ENCODE measurements at regions not wholly inside any gene's neighbourhood (a gene's known extent, or its start where the extent isn't known, plus 50 kb on each side); places are given as distances from the start of the nearest gene placed in this dataset.

DNA sequence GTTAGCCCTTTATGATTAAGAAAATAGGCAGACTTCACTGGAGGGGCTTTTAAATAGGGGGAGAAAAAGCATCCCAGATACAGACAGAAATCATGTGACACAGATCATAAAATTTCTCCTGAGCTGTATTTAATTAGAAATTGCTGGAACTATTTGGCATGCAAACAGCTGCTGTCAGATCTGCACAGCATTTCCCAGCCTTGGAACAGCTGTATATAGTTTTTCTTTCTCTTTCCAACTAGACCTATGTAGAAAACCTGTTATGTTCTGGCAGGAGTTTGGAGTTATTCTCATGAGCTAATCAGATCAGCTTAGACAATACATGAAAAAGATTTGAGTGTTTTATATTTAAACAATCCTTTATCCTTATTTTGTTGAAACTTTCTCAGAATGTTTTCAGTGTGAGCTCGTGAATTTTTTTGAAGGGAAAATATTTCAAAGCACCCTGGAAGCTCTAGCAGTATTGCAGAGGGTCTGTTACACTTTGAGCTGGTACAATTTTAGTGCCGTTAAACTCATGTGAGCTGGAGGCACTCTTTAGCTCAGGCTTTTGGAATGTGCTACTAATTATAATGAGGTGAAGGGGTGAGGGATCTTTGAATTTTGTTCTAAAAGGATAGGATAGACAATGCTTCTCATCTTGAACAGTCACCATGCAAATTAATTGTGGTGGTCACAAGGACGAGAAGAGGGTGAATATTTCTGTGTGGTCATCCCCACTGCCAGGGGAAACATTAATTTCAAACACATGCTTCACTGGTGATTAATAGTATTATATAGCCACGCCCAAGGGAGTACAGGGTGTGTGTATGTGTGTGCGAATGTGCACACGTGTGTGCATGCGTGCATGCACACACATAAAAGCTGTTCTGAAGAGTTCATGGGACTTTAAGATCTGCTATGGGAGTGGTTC lies 239.4 kb upstream of the FBXL7 start:
- no peak for DNase-seq

DNA sequence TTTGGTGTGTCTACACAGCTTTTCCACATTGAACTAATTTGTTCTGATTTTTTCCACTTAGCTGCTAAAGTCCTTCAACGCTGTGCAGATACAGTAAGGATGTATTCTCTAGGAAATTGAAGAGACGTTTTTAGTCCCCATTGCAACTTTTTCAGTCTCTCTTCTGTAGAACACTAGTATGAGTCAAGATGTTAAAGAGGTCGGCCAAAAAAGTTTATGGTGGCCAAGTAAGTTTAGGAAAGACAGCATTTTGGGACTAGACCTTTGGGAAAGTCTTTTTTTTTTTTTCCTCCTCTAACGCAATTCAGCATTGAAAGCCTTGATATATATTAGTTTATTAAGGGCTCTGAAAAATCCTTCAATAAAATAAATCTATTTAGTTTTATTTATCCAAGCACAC lies 243.5 kb upstream of the FBXL7 start:
- no peak for DNase-seq

DNA sequence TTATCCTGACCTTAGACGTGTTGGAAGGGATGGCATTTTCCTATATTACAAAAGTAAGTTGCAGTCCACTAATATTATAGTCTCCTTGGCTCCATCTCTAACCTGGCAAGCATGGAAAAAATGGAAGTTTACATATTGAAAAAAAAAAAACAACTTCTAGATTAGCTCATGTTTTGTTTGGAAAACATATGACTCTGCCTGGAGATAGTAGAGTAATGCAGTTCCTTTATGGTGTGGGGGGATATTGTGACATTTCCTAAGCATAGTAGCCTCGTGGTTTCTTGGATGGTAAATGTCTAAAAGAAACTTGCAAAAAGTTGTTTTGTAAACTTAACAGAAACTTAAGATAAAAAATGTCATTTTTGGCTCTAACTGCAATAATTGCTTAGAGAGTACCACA lies 244.4 kb upstream of the FBXL7 start:
- no peak for DNase-seq

DNA sequence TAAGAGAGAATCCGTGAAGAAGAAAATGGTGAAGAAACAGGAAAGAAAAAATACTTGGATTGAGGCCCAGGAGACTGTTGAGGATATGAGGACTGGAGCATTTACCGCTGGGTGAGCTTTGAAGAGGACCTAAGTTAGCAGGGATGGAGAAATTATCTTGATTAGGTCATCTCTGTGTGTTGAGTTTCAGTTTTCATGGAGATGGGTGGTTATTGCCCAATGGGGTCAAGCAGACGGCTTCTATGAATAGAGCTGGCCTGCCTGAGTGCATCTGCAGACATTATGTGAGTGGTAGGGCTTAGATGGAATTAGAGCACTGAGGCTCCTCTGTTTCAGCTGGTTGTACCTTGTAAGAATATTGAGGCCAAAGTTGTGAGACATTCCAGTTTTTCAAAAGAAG lies 245.4 kb upstream of the FBXL7 start:
- no peak for DNase-seq

GRCh38 chr5:15252331-15252730 lies 247.6 kb upstream of the FBXL7 start:
- DNase-seq: no peak

GRCh38 chr5:15249152-15249551 lies 250.8 kb upstream of the FBXL7 start:
- DNase-seq: no peak

- DNase-seq: no peak
Observed at GRCh38 chr5:15248731-15249130, 251.2 kb upstream of the FBXL7 start.

DNA sequence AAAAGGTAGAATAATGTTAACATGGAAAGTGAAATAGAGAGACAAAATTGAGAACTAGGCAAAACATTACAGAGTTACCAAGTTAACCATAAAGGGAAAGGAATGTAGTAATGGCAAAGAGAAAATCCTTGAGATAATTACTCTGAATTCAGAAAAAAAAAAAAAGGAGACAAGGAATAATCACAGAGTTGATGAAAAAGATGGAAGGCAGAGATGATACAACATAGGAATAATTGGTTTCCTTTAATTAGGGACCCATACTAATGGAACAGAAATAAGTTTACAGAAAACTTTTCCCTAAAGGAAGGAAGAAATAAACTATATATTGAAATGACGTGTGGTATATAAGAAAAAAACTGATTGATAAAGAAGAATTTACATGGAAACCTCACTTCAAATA lies 254.1 kb upstream of the FBXL7 start:
- DNase-seq: no peak

- DNase-seq: no peak
Observed at GRCh38 chr5:15243301-15244020, 256.5 kb upstream of the FBXL7 start.

GRCh38 chr5:15241216-15241821 lies 258.7 kb upstream of the FBXL7 start:
- no peak for DNase-seq

DNA sequence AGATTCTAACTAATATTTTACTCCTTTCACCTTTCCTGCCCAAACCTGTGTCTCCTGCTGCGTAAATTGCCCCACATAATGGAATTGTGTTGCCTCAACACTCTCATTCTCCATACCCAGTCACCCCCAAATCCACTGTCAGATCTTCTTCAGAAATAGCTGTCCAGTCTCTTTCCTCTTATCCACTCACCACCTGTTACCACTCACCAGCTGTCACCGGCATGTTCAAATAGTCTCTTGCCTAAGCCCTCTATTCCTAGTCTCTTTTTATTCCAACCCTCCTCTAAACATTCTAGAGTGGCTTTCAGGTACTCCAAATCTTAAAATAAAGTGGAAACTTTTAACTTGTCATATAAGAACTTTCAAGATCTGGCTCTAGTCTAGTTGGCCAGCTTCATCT lies 262.0 kb upstream of the FBXL7 start:
- no peak for DNase-seq

- no peak for DNase-seq
Observed at GRCh38 chr5:15236911-15237508, 263.0 kb upstream of the FBXL7 start.

GRCh38 chr5:15234911-15235310 lies 265.1 kb upstream of the FBXL7 start:
- no peak for DNase-seq

- no peak for DNase-seq
Observed at GRCh38 chr5:15234366-15234765, 265.6 kb upstream of the FBXL7 start.

GRCh38 chr5:15233566-15233965 lies 266.4 kb upstream of the FBXL7 start:
- no peak for DNase-seq

GRCh38 chr5:15222156-15222555 lies 277.8 kb upstream of the FBXL7 start:
- DNase-seq: no peak

DNA sequence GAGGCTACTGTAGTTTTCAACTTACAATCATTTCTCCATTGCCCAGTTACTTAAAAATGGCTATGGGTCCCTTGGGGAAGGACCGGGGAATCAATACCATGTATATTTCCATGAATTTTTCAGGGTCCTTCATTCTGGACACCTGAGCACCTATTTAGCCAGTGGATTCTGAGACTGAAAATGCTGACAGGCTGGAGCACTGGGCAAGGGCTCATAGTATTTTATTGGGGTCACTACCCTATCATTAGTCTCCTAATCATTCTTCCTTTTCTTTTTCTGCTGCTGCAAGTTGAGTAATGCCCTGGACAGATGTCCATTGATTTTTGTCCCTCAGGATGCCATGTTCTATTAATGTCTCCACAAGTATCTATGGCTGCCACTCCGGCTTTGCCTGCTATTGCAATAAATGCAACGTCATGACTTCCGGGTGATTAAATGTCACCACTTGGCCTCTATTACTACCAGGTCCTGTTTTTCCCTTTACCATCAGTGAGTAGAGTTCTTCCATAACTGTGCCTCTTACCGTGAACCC lies 279.3 kb upstream of the FBXL7 start:
- DNase-seq: no peak

GRCh38 chr5:15215056-15215455 lies 284.9 kb upstream of the FBXL7 start:
- no peak for DNase-seq

DNA sequence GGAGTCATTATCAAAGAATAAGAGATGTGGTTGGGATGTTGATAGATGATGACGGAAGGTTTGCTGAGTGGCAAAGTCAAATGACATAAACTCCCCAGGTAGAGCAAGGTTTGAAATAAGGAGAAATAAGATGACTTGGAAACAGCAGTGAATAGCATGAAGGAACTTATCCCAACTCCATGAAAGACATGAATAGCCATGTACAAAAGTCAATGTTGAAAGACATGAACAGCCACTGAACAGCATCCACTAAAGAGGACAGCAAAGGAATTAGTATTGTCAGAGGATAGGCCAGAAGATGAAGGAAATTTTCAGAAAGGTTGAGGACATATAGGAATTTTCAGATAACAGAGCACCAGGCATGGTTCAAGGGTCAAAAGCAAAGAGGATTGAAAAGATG lies 286.0 kb upstream of the FBXL7 start:
- DNase-seq: no peak

GRCh38 chr5:15209053-15209762 lies 290.8 kb upstream of the FBXL7 start:
- no peak for DNase-seq

GRCh38 chr5:15206133-15206532 lies 293.8 kb upstream of the FBXL7 start:
- DNase-seq: no peak

GRCh38 chr5:15203376-15203775 lies 296.6 kb upstream of the FBXL7 start:
- no peak for DNase-seq

GRCh38 chr5:15191012-15191411 lies 309.0 kb upstream of the FBXL7 start:
- no peak for DNase-seq
